RWPE1 (cell line): ENCODE measurements at regions not wholly inside any gene's neighbourhood (a gene's known extent, or its start where the extent isn't known, plus 50 kb on each side); places are given as distances from the start of the nearest gene placed in this dataset.
"Not testable (repeated sequence)": the region's sequence is repeated elsewhere in the genome, so short reads cannot be mapped to it uniquely, and the experiment has no call there.

Experiments
- CTCF ChIA-PET: fragments of 350-600 bp; sonication (Branson Sonifier 250); formaldehyde crosslinking; extraction: SDS; loops from one replicate; lab custom pipeline; 2021; lab: Yijun Ruan, JAX
- POLR2A ChIA-PET: fragments of 400-600 bp; formaldehyde crosslinking; extraction: SDS; loops from one replicate; lab custom pipeline; 2020; ENCODE audit warnings: antibody characterized with exemption; ENCODE audit not compliant: low non-redundant PET; lab: Yijun Ruan, JAX
- DNase-seq: peaks from one replicate; pipeline ENCODE4 v3.0.0; 2012; ENCODE audit warnings: low spot score
- H3K27ac ChIP-seq: fragments of 450-650 bp; 2 replicates; pipeline ENCODE4 v1.5.1; 2017
- TF ChIP-seq, protein P1 (sequence below): fragments of 450-650 bp; conservative IDR thresholded peaks from 2 replicates; pipeline ENCODE4 v1.5.1; 2017; ENCODE audit warnings: low read depth, mild to moderate bottlenecking

DNA sequence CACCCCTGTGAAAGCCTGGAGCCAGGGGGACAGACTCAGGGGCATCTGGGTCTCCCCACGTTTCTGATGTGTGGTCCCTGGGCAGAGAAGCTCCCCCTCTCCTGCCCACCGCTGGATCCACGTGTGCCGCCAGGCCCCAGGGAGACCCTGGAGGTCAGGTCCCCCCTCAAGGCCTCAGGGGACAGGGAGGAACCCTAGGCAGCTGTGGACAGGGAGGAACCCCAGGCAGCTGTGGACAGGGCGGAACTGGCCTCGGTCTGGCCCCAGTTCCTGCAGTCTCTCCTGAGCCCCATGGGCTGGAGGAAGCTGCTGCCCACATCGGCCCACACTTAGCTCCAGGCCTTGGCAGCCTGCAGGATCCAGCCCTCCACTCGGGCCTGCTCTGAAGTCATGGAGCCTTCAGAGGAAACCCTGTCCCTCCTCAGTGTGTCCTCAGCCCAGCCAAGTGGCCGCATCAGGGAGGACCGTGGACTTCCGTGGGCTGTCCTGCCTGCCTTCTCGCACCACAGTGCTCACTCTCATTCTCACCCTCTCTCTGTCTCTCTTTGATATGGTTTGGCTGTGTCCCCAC is 127.7 kb downstream of the BRD1 start:
- TF ChIP-seq, protein P1, sequence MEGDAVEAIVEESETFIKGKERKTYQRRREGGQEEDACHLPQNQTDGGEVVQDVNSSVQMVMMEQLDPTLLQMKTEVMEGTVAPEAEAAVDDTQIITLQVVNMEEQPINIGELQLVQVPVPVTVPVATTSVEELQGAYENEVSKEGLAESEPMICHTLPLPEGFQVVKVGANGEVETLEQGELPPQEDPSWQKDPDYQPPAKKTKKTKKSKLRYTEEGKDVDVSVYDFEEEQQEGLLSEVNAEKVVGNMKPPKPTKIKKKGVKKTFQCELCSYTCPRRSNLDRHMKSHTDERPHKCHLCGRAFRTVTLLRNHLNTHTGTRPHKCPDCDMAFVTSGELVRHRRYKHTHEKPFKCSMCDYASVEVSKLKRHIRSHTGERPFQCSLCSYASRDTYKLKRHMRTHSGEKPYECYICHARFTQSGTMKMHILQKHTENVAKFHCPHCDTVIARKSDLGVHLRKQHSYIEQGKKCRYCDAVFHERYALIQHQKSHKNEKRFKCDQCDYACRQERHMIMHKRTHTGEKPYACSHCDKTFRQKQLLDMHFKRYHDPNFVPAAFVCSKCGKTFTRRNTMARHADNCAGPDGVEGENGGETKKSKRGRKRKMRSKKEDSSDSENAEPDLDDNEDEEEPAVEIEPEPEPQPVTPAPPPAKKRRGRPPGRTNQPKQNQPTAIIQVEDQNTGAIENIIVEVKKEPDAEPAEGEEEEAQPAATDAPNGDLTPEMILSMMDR: no peak
- ChIA-PET CTCF (no interaction called here), POLR2A (no interaction called here)
- no peak overlapping the region for H3K27ac ChIP-seq
- no peak for DNase-seq

DNA sequence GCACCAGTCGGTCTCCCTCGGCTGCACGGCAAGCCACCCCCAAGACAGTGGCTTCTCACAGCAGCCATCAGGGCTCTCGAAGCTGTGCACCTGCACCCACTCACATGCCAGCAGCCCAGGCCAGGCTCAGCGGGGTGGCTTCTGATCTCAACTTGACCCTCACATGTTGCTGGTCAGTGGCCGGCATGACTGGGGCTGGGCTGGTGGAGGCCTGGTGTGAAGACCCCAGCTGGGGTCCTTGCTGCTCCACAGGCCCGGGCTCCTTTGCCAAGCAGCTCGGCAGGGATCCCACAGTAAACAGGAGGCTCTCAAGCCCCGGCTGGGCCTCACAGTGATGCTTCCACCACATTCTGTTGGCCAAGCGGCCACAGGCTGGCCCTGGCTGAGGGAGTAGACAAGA is 128.2 kb downstream of the BRD1 start:
- CTCF ChIA-PET: no interaction called here
- TF ChIP-seq, protein P1: no peak
- DNase-seq: no peak
- no peak overlapping the region for H3K27ac ChIP-seq
- POLR2A ChIA-PET: no interaction called here

GRCh38 chr22:49698616-49699015 is 129.1 kb downstream of the BRD1 start:
- DNase-seq, CTCF ChIA-PET, POLR2A ChIA-PET, H3K27ac ChIP-seq: not testable (repeated sequence)

- ChIA-PET CTCF (no interaction called here), POLR2A (interaction anchor here (0.7 kb wide), 1 partner anchor 1961 kb away, joined by 4 read pairs; no protein-coding TSS in a partner anchor)
- no peak overlapping the region for H3K27ac ChIP-seq
- TF ChIP-seq, protein P1: no peak
- DNase-seq: no peak
Observed at GRCh38 chr22:49697047-49697446, 130.6 kb downstream of the BRD1 start.

DNA sequence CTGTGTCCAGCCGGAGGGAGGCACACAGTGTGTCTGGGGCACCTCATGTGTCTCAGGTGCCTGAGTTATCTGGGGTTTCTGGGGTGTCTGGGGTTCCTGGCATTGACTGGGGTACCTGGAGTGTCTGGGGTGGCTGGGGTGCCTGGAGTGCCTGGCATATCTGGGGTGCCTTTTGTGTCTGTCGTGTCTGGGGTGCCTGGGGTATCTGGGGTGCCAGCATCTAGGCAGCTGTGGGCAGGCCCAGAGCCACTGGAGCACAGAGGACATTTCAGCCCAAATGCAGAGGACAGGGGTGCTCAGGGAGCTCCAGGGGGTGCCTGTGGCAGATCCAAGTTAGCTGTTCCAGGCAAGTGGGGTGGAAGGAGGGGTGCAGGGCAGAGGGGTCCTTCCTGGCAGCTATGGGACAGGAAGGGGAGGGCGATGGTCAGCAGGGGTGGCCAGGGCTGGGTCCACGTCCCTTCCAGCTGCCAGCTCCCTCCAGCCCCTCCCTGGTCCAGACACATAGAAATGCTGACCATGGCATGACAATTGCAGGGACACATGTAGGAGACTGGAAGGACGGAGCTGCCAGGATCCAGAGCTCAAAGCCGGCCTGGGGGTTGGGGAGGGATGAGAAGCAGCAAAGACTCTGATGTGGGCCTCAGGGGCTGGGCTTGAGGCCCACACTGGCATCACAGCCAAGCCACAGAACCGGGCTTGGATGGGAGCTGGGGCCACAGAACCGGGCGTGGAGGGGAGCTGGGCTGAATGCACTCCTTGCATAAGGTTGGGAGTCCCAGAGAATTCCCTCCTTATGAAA is 133.0 kb downstream of the BRD1 start:
- no peak overlapping the region for H3K27ac ChIP-seq
- no peak for DNase-seq
- TF ChIP-seq, protein P1: no peak
- ChIA-PET CTCF (no interaction called here), POLR2A (no interaction called here)

DNA sequence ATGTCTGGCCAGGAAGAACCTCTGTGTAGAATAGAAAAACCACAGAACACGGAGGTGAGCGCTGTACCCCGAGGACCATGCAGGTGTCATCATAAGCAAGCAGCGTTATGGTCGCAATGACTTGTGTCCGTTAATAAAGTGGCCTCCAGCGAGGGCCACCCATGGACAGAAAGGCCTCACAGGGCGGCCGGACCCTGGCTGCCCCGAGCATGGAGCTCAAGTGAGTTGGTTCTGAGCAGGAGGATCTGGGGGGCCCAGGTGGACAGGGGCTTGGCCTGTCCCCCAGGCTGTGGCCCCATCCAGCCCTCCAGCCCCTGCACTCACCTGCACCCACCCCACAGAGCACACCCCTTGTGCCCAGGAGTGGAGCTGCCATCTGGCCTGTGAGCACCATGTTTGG is 133.8 kb downstream of the BRD1 start:
- POLR2A ChIA-PET: no interaction called here
- TF ChIP-seq, protein P1: no peak

GRCh38 chr22:49693416-49693815 is 134.3 kb downstream of the BRD1 start:
- no peak overlapping the region for H3K27ac ChIP-seq
- TF ChIP-seq, protein P1: no peak
- CTCF ChIA-PET: no interaction called here
- no peak for DNase-seq
- POLR2A ChIA-PET: no interaction called here

More for the DNA sequence above, 133.8 kb downstream of the BRD1 start:
- CTCF ChIA-PET: no interaction called here
- DNase-seq: no peak
- no peak overlapping the region for H3K27ac ChIP-seq
